ENCODE measurements at regions not wholly inside any gene's neighbourhood (a gene's known extent, or its start where the extent isn't known, plus 50 kb on each side); places are given as distances from the start of the nearest gene placed in this dataset.

DNA sequence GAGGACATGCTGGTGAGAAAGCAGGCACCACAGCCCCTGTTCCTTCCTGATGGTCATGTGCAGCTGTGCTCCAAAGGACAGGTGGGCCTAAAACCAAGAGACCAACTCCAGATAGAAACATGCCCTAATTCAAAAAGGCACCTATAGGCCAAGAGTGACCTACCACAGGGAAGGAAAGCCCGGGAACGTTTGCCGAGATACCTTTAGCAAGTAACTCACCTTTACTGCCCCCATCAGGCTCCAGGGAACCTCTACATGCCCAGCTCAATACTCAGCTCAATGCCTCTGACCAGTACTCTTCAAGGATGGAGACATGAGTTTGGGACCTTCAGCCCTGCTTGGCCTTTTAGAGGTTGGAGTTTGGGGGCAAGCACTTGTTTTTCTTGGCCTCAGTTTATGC is 172.8 kb upstream of the FSTL4 start:
- Histone ChIP-seq H3K4me3 (no peak overlapping the region), H3K9me3 (no peaks in the 10 kb centered on the region), H3K27me3 (no peaks in the 10 kb centered on the region), H3K4me1 (no peaks in the 10 kb centered on the region), H3K36me3 (no peaks in the 10 kb centered on the region), H3K27ac (no peak overlapping the region)
- TF ChIP-seq POLR2AphosphoS5 (IDR thresholded peaks at IDR 0.05), result no peak
- TF ChIP-seq CTCF (IDR thresholded peaks at IDR 0.05), result no peak
- no peak for TF ChIP-seq EP300 (IDR thresholded peaks at IDR 0.05; ENCODE audit: low read depth)
- TF ChIP-seq POLR2A (IDR thresholded peaks at IDR 0.05), result no peak
- DNase-seq, result no peak
- intact Hi-C loops (cut with DNase I; ENCODE audit: low total_unique reads) (no loop called here), in situ Hi-C loops (cut with MboI; ENCODE audit: low pct_ligation_motif_present in 1 of 4, low pct_unique_long_range_greater_than_20kb in 1 of 4, low sequenced_read_pairs in 3 of 4) (no loop called here)
- 68% methylated on average over 3 of the region's 3 CpGs; no CpG with 5 or more reads in 1 of the 2 donors for WGBS, 2 donors (ENCODE audit: low coverage in 1 of 2)

GRCh38 chr5:133783481-133783880 is 171.1 kb upstream of the FSTL4 start:
- TF ChIP-seq CTCF (IDR thresholded peaks at IDR 0.05), result no peak
- no peak for TF ChIP-seq POLR2AphosphoS5 (IDR thresholded peaks at IDR 0.05)
- TF ChIP-seq POLR2A (IDR thresholded peaks at IDR 0.05), result no peak
- no peak for TF ChIP-seq EP300 (IDR thresholded peaks at IDR 0.05; ENCODE audit: low read depth)
- no peak for DNase-seq
- H3K9me3 ChIP-seq, result no peaks in the 10 kb centered on the region
- 56 to 69% methylated on average over 2 to 5 of the region's 5 CpGs for WGBS, 2 donors (ENCODE audit: low coverage in 1 of 2)
- H3K27ac ChIP-seq, result no peak overlapping the region
- in situ Hi-C loops (cut with MboI; ENCODE audit: low pct_ligation_motif_present in 1 of 4, low pct_unique_long_range_greater_than_20kb in 1 of 4, low sequenced_read_pairs in 3 of 4) (no loop called here), intact Hi-C loops (cut with DNase I; ENCODE audit: low total_unique reads) (no loop called here)
- no peaks in the 10 kb centered on the region for H3K27me3 ChIP-seq
- H3K4me1 ChIP-seq, result no peaks in the 10 kb centered on the region
- H3K36me3 ChIP-seq, result no peaks in the 10 kb centered on the region
- H3K4me3 ChIP-seq, result no peak overlapping the region

GRCh38 chr5:133782736-133783135 is 170.4 kb upstream of the FSTL4 start:
- Histone ChIP-seq H3K36me3 (no peaks in the 10 kb centered on the region), H3K4me3 (no peak overlapping the region), H3K4me1 (no peaks in the 10 kb centered on the region), H3K27me3 (no peaks in the 10 kb centered on the region), H3K9me3 (no peaks in the 10 kb centered on the region), H3K27ac (no peak overlapping the region)
- WGBS, 2 donors (ENCODE audit: low coverage in 1 of 2), result 68% methylated on average over 5 of the region's 5 CpGs; no CpG with 5 or more reads in 1 of the 2 donors
- no peak for TF ChIP-seq POLR2AphosphoS5 (IDR thresholded peaks at IDR 0.05)
- TF ChIP-seq POLR2A (IDR thresholded peaks at IDR 0.05), result no peak
- TF ChIP-seq EP300 (IDR thresholded peaks at IDR 0.05; ENCODE audit: low read depth), result no peak
- TF ChIP-seq CTCF (IDR thresholded peaks at IDR 0.05), result no peak
- in situ Hi-C loops (cut with MboI; ENCODE audit: low pct_ligation_motif_present in 1 of 4, low pct_unique_long_range_greater_than_20kb in 1 of 4, low sequenced_read_pairs in 3 of 4) (no loop called here), intact Hi-C loops (cut with DNase I; ENCODE audit: low total_unique reads) (no loop called here)
- DNase-seq, result no peak

DNA sequence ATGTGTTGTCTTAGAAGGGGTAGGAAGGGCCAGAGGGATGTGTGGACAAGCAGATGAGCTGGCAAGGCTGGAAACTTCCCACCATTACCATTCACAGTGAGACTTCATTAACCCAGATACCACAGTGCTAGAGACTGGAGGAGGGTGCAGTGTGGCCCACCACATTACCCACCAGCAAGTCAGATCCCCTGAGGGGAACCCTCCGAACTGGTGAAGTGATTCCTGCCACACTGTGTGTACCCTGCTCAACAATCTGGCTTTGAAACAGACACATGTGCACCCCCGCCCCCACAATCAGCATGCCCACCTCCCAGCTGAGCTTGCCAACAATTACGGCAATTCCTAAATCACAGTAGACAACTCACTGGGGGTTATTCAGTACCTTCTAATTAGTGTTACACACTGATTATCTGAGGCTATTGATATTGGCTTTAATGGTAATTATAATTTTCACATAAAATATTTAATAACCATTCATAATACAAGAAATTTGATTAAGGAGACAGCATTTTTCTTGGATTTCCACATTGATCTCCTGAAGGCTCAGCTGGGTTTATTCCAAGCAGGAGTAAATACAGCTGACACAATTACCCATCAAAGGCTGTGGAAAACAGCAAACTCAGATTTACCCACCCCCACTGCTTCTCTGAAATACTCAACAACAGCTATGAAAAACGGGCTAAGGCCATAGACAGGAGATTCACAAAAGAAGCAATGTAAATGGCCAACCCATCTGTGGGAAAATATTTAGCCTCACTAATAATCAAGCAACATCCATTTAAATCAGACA is 169.3 kb upstream of the FSTL4 start:
- no peaks in the 10 kb centered on the region for H3K36me3 ChIP-seq
- H3K4me3 ChIP-seq, result no peak overlapping the region
- intact Hi-C loops (cut with DNase I; ENCODE audit: low total_unique reads), result no loop called here
- in situ Hi-C loops (cut with MboI; ENCODE audit: low pct_ligation_motif_present in 1 of 4, low pct_unique_long_range_greater_than_20kb in 1 of 4, low sequenced_read_pairs in 3 of 4), result no loop called here
- TF ChIP-seq POLR2A (IDR thresholded peaks at IDR 0.05) (no peak), CTCF (IDR thresholded peaks at IDR 0.05) (no peak), EP300 (IDR thresholded peaks at IDR 0.05; ENCODE audit: low read depth) (no peak), POLR2AphosphoS5 (IDR thresholded peaks at IDR 0.05) (no peak)
- 80 to 82% methylated on average over 1 to 4 of the region's 4 CpGs for WGBS, 2 donors (ENCODE audit: low coverage in 1 of 2)
- no peaks in the 10 kb centered on the region for H3K27me3 ChIP-seq
- H3K9me3 ChIP-seq, result no peaks in the 10 kb centered on the region
- no peak overlapping the region for H3K27ac ChIP-seq
- DNase-seq, result no peak
- H3K4me1 ChIP-seq, result no peaks in the 10 kb centered on the region
